ENCODE measurements at regions not wholly inside any gene's neighbourhood (a gene's known extent, or its start where the extent isn't known, plus 50 kb on each side); places are given as distances from the start of the nearest gene placed in this dataset.

GRCh38 chr10:36183726-36184125 is 541.6 kb upstream of the FZD8 start:
- DNase-seq (ENCODE audit: low read depth, low spot score) (no peak), FAIRE-seq (no peak)
- dilution Hi-C loops (cut with MboI; ENCODE audit: extremely low pct_ligation_motif_present, low sequenced_read_pairs) (no loop called here), intact Hi-C loops (cut with micrococcal nuclease) (no loop called here)
- Histone ChIP-seq H3K9me3 (replicated peaks; ENCODE audit: control insufficient read depth, insufficient read depth, low read length) (no peaks in the 10 kb centered on the region), H3K27ac (ENCODE audit: insufficient read depth, low read depth, low read length) (no peak overlapping the region), H3K79me2 (ENCODE audit: control insufficient read depth, insufficient read depth, low read length) (no peaks in the 10 kb centered on the region), H3K9me1 (replicated peaks; ENCODE audit: control insufficient read depth, extremely low read depth, insufficient read depth, low read length) (no peaks in the 10 kb centered on the region), H4K20me1 (replicated peaks; ENCODE audit: control insufficient read depth, extremely low read depth, insufficient read depth, low read length) (no peaks in the 10 kb centered on the region), H3K9ac (replicated peaks; ENCODE audit: extremely low read depth, insufficient read depth, low read length) (no peak overlapping the region), H3K4me1 (ENCODE audit: control insufficient read depth, extremely low read depth, insufficient read depth, low read length) (peaks cover 15% of the 10 kb centered on the region), H2AFZ (ENCODE audit: low read depth, low read length) (no peak overlapping the region), H3K36me3 (ENCODE audit: control insufficient read depth in 2 of 2, extremely low read depth in 1 of 2, insufficient read depth in 2 of 2, low read length in 2 of 2) (no peaks in the 10 kb centered on the region), H3K4me3 (replicated peaks in 1 of 3; ENCODE audit: insufficient read depth in 1 of 3, low read depth in 1 of 3, low read length in 3 of 3) (no peak overlapping the region), H3K4me2 (ENCODE audit: insufficient read depth, low read length) (no peak overlapping the region), H3K27me3 (ENCODE audit: control insufficient read depth in 2 of 2, insufficient read depth in 2 of 2, low read length in 2 of 2) (no peaks in the 10 kb centered on the region)
- TF ChIP-seq GATA2 (IDR thresholded peaks at IDR 0.05; ENCODE audit: insufficient read depth, insufficient read length, low read depth, low read length): no peak
- TF ChIP-seq POLR2A (IDR thresholded peaks at IDR 0.05; ENCODE audit: low read depth, low read length): no peak
- no peak for TF ChIP-seq MYC (IDR thresholded peaks at IDR 0.05; ENCODE audit: low read depth, low read length)
- no peak for TF ChIP-seq MAX (IDR thresholded peaks at IDR 0.05; ENCODE audit: insufficient read depth, insufficient read length)
- TF ChIP-seq POLR2AphosphoS5 (IDR thresholded peaks at IDR 0.05; ENCODE audit: insufficient read depth, low read depth, low read length): no peak
- TF ChIP-seq EZH2 (IDR thresholded peaks at IDR 0.05; ENCODE audit: borderline replicate concordance, low read depth, low read length, severe bottlenecking): no peak
- TF ChIP-seq FOS (IDR thresholded peaks at IDR 0.05; ENCODE audit: borderline replicate concordance, insufficient read depth, low read length): no peak
- no peak for TF ChIP-seq CTCF (IDR thresholded peaks at IDR 0.05; ENCODE audit: extremely low read depth in 1 of 2, insufficient read depth in 1 of 2, low read depth in 1 of 2, low read length in 2 of 2)
- TF ChIP-seq JUN (IDR thresholded peaks at IDR 0.05; ENCODE audit: borderline replicate concordance, insufficient read depth, insufficient read length, low read depth): no peak
- ChIA-PET POLR2A (no interaction called here), CTCF (no interaction called here)
- BruUV-seq (replicated peaks): no TSS peak

Measured in endothelial cell of umbilical vein (primary cell).